Erythroblast (primary cell): ENCODE measurements at regions not wholly inside any gene's neighbourhood (a gene's known extent, or its start where the extent isn't known, plus 50 kb on each side); places are given as distances from the start of the nearest gene placed in this dataset.

Experiments used
- GATA1 ChIP-seq: IDR thresholded peaks from 2 replicates; pipeline ENCODE4 v1.6.1; 2011; ENCODE audit warnings: low read depth, mild to moderate bottlenecking, control low read depth, low read length, moderate library complexity
- POLR2A ChIP-seq: IDR thresholded peaks from 2 replicates; pipeline ENCODE4 v1.6.1; 2011; ENCODE audit warnings: mild to moderate bottlenecking, low read length

- TF ChIP-seq POLR2A (no peak), GATA1 (no peak)
These were observed 63.4 kb upstream of the ANK3 start for GRCh38 chr10:60453036-60453435.
